WTC11 (cell line): ENCODE measurements at regions not wholly inside any gene's neighbourhood (a gene's known extent, or its start where the extent isn't known, plus 50 kb on each side); places are given as distances from the start of the nearest gene placed in this dataset.
"Not testable (repeated sequence)": the region's sequence is repeated elsewhere in the genome, so short reads cannot be mapped to it uniquely, and the experiment has no call there.

ENCODE experiments used
- ATAC-seq: fragments of 200-7000 bp; cut with Tn5 transposase; 2 replicates; pipeline ENCODE4 v1.10.0; 2021; ENCODE audit warnings: mild to moderate bottlenecking, moderate library complexity
- CTCF ChIA-PET: fragments of 300-600 bp; sonication (Branson Sonifier 250); formaldehyde crosslinking; loops from one replicate; lab custom pipeline; 2021; ENCODE audit warnings: antibody characterized with exemption; lab: Charles Lee
- POLR2A ChIA-PET: fragments of 350-600 bp; sonication (Branson Sonifier 250); formaldehyde crosslinking; loops from one replicate; lab custom pipeline; 2021; ENCODE audit warnings: antibody characterized with exemption; lab: Charles Lee
- DNase-seq: peaks from one replicate; pipeline ENCODE4 v3.0.0; 2021; ENCODE audit warnings: low spot score
- H3K27ac Mint-ChIP-seq: 2 replicates; pipeline ENCODE4 v1.8.0; 2021; ENCODE audit warnings: mixed read lengths
- H3K27me3 Mint-ChIP-seq: 2 replicates; pipeline ENCODE4 v1.8.0; 2021; ENCODE audit warnings: low read depth, mild to moderate bottlenecking, moderate library complexity, mixed read lengths
- H3K36me3 Mint-ChIP-seq: 2 replicates; pipeline ENCODE4 v1.8.0; 2021; ENCODE audit warnings: mixed read lengths
- H3K4me1 Mint-ChIP-seq: 2 replicates; pipeline ENCODE4 v1.8.0; 2022; ENCODE audit warnings: mixed read lengths
- H3K4me3 Mint-ChIP-seq: 2 replicates; pipeline ENCODE4 v1.8.0; 2021; ENCODE audit warnings: mild to moderate bottlenecking, moderate library complexity, mixed read lengths
- H3K9me3 Mint-ChIP-seq: 2 replicates; pipeline ENCODE4 v1.8.0; 2021; ENCODE audit warnings: mixed read lengths
- AR ChIP-seq: fragments of 250-450 bp; sonication (Bioruptor Pico); IDR thresholded peaks from 2 replicates; pipeline ENCODE4 v1.9.0; 2021; ENCODE audit warnings: mild to moderate bottlenecking
- FOXJ3 ChIP-seq: sonication (generic); formaldehyde crosslinking; IDR thresholded peaks from 2 replicates; pipeline ENCODE4 v1.9.0; 2021; ENCODE audit warnings: missing genetic modification reagents, mild to moderate bottlenecking, borderline replicate concordance
- FOXK1 ChIP-seq: sonication (generic); formaldehyde crosslinking; IDR thresholded peaks from 2 replicates; pipeline ENCODE4 v1.8.0; 2022; ENCODE audit warnings: mild to moderate bottlenecking, moderate library complexity, missing genetic modification reagents
- GRHL2 ChIP-seq: fragments of 250-450 bp; sonication (Bioruptor Pico); IDR thresholded peaks from 2 replicates; pipeline ENCODE4 v1.8.0; 2022; ENCODE audit warnings: mild to moderate bottlenecking, moderate library complexity; ENCODE audit not compliant: insufficient replicate concordance, severe bottlenecking
- GTF2I ChIP-seq: fragments of 250-450 bp; sonication (Bioruptor Pico); conservative IDR thresholded peaks from 2 replicates; pipeline ENCODE4 v1.4.0; 2021; ENCODE audit warnings: mild to moderate bottlenecking
- IRF2 ChIP-seq: sonication (generic); formaldehyde crosslinking; IDR thresholded peaks from 2 replicates; pipeline ENCODE4 v1.8.0; 2022; ENCODE audit warnings: low read depth, missing genetic modification reagents, borderline replicate concordance
- MYBL2 ChIP-seq: sonication (generic); formaldehyde crosslinking; IDR thresholded peaks from 2 replicates; pipeline ENCODE4 v1.8.1; 2023; ENCODE audit warnings: mild to moderate bottlenecking, moderate library complexity, missing genetic modification reagents
- PRDM15 ChIP-seq: sonication (generic); formaldehyde crosslinking; IDR thresholded peaks from 2 replicates; pipeline ENCODE4 v1.8.0; 2022; ENCODE audit warnings: missing genetic modification reagents
- RELA ChIP-seq: sonication (generic); formaldehyde crosslinking; IDR thresholded peaks from 2 replicates; pipeline ENCODE4 v1.8.1; 2022; ENCODE audit warnings: missing genetic modification reagents, mild to moderate bottlenecking, borderline replicate concordance
- SP1 ChIP-seq: sonication (generic); formaldehyde crosslinking; conservative IDR thresholded peaks from 2 replicates; pipeline ENCODE4 v1.8.1; 2022; ENCODE audit warnings: missing genetic modification reagents
- ZNF281 ChIP-seq: sonication (generic); formaldehyde crosslinking; IDR thresholded peaks from 2 replicates; pipeline ENCODE4 v1.8.0; 2023; ENCODE audit warnings: mild to moderate bottlenecking, missing genetic modification reagents
- ZNF317 ChIP-seq: sonication (generic); formaldehyde crosslinking; IDR thresholded peaks from 2 replicates; pipeline ENCODE4 v1.8.1; 2023; ENCODE audit warnings: low read depth, mild to moderate bottlenecking, moderate library complexity, missing genetic modification reagents, borderline replicate concordance
- ZNF423 ChIP-seq: fragments of 250-450 bp; sonication (Bioruptor Pico); IDR thresholded peaks from 2 replicates; pipeline ENCODE4 v2.1.2; 2022; ENCODE audit warnings: mild to moderate bottlenecking, moderate library complexity
- TF ChIP-seq, protein P1 (sequence below): sonication (generic); formaldehyde crosslinking; IDR thresholded peaks from 2 replicates; pipeline ENCODE4 v1.8.1; 2023; ENCODE audit warnings: mild to moderate bottlenecking, missing genetic modification reagents, borderline replicate concordance
- TF ChIP-seq, protein P2 (sequence below): sonication (generic); formaldehyde crosslinking; IDR thresholded peaks from 2 replicates; pipeline ENCODE4 v1.8.1; 2022; ENCODE audit warnings: missing genetic modification reagents, borderline replicate concordance

DNA sequence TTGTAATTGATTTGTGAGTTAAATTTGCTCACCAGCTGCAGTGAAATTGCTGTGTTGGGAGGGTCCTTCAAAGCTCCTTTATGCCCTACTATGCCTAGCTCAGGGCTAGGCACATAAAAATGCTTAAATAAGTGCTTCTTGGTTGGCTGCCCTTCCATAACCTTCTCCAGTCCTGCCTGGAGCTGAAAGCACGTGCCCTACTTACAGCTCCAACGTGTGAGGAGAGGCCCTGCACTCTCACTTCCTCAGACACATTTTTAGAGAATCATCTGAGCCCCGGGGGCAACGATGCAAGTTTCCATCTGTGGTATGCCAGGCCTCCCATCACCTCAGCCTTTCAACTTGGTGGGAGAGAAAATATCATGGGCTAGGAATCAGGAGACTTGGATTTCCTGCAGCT, 202.7 kb downstream of the BCL11A start (continued):
- TF ChIP-seq ZNF317, result no peak
- TF ChIP-seq, all 79 proteins: peak for 0

- Mint-ChIP-seq H3K4me1 (no peaks in the 10 kb centered on the region), H3K27ac (no peak overlapping the region), H3K9me3 (peaks cover 6% of the 10 kb centered on the region; the same call in 1 of the 2 replicates), H3K4me3 (no peak overlapping the region), H3K36me3 (no peaks in the 10 kb centered on the region), H3K27me3 (no peaks in the 10 kb centered on the region)
- ChIA-PET CTCF (interaction anchor here (1.9 kb wide), 1 partner anchor 11 kb away, joined by 6 read pairs; no protein-coding TSS in a partner anchor), POLR2A (interaction anchor here (0.6 kb wide), 1 partner anchor 582 kb away, joined by 3 read pairs; no protein-coding TSS in a partner anchor)
- TF ChIP-seq IRF2 (CRISPR knock-in tag), result no peak
- TF ChIP-seq RELA (CRISPR knock-in tag), result no peak
- TF ChIP-seq ZNF423 (CRISPR knock-in tag), result no peak
- TF ChIP-seq, protein P1, sequence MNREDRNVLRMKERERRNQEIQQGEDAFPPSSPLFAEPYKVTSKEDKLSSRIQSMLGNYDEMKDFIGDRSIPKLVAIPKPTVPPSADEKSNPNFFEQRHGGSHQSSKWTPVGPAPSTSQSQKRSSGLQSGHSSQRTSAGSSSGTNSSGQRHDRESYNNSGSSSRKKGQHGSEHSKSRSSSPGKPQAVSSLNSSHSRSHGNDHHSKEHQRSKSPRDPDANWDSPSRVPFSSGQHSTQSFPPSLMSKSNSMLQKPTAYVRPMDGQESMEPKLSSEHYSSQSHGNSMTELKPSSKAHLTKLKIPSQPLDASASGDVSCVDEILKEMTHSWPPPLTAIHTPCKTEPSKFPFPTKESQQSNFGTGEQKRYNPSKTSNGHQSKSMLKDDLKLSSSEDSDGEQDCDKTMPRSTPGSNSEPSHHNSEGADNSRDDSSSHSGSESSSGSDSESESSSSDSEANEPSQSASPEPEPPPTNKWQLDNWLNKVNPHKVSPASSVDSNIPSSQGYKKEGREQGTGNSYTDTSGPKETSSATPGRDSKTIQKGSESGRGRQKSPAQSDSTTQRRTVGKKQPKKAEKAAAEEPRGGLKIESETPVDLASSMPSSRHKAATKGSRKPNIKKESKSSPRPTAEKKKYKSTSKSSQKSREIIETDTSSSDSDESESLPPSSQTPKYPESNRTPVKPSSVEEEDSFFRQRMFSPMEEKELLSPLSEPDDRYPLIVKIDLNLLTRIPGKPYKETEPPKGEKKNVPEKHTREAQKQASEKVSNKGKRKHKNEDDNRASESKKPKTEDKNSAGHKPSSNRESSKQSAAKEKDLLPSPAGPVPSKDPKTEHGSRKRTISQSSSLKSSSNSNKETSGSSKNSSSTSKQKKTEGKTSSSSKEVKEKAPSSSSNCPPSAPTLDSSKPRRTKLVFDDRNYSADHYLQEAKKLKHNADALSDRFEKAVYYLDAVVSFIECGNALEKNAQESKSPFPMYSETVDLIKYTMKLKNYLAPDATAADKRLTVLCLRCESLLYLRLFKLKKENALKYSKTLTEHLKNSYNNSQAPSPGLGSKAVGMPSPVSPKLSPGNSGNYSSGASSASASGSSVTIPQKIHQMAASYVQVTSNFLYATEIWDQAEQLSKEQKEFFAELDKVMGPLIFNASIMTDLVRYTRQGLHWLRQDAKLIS, result no peak
- no peak for TF ChIP-seq SP1 (CRISPR knock-in tag)
- no peak for TF ChIP-seq GTF2I
- TF ChIP-seq MYBL2 (CRISPR knock-in tag), result no peak
- TF ChIP-seq PRDM15 (CRISPR knock-in tag), result no peak
- ATAC-seq (no peak; the same call in 1 of the 2 replicates), DNase-seq (no peak)
These were observed 205.7 kb downstream of the BCL11A start for GRCh38 chr2:60347781-60348180.

DNA sequence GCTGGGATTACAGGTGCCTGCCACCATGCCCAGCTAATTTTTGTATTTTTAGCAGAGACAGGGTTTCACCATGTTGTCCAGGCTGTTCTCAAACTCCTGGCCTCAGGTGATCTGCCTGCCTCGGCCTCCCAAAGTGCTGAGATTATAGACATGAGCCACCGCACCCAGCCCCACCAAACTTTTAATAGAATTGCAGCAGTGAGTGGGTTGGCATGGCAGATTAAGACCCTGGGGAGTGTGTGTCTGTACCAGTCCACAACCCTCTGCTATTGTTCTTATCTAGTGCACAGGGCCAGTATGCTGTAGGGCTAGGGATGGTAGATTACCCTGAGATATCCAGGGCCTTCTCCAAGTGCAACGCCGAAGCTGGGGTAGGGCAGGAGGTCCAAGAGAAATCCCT, 211.0 kb downstream of the BCL11A start:
- DNase-seq, CTCF ChIA-PET, H3K27me3 Mint-ChIP-seq, ATAC-seq, H3K36me3 Mint-ChIP-seq, POLR2A ChIA-PET, H3K9me3 Mint-ChIP-seq, H3K27ac Mint-ChIP-seq, H3K4me3 Mint-ChIP-seq, H3K4me1 Mint-ChIP-seq: not testable (repeated sequence)

DNA sequence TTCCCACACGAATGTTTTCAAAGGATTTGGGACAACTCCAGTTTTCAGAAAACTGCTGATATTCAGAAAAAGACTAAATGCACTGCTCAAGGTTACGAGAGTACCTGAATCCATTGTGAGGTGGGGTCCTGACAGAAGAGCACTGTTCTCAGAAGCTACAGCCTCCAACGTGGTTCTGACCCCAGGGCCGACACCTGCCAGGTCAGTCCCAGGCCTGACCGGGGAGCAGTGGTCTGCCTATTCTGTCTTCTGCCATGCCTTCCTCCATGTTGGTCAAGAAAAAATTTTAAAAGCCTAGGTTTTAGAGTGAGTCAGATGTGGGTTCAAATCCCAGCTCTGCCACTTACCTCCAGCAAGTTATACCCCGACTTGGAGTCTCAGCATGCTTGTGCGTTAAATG, 212.3 kb downstream of the BCL11A start:
- POLR2A ChIA-PET, result no interaction called here
- ATAC-seq (no peak), DNase-seq (no peak)
- Mint-ChIP-seq H3K4me1 (peaks cover 8% of the 10 kb centered on the region), H3K27me3 (no peaks in the 10 kb centered on the region), H3K27ac (no peak overlapping the region), H3K36me3 (no peaks in the 10 kb centered on the region), H3K4me3 (no peak overlapping the region), H3K9me3 (no peaks in the 10 kb centered on the region)
- CTCF ChIA-PET, result no interaction called here
- TF ChIP-seq AR (CRISPR knock-in tag) (no peak), GRHL2 (CRISPR knock-in tag) (no peak), ZNF317 (no peak), FOXJ3 (no peak), FOXK1 (CRISPR knock-in tag) (no peak), ZNF281 (CRISPR knock-in tag) (no peak)
- TF ChIP-seq, protein P2, sequence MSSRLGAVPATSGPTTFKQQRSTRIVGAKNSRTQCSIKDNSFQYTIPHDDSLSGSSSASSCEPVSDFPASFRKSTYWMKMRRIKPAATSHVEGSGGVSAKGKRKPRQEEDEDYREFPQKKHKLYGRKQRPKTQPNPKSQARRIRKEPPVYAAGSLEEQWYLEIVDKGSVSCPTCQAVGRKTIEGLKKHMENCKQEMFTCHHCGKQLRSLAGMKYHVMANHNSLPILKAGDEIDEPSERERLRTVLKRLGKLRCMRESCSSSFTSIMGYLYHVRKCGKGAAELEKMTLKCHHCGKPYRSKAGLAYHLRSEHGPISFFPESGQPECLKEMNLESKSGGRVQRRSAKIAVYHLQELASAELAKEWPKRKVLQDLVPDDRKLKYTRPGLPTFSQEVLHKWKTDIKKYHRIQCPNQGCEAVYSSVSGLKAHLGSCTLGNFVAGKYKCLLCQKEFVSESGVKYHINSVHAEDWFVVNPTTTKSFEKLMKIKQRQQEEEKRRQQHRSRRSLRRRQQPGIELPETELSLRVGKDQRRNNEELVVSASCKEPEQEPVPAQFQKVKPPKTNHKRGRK (CRISPR knock-in tag), result no peak
